K562 (cell line): ENCODE measurements at regions not wholly inside any gene's neighbourhood (a gene's known extent, or its start where the extent isn't known, plus 50 kb on each side); places are given as distances from the start of the nearest gene placed in this dataset.
"Not testable (repeated sequence)": the region's sequence is repeated elsewhere in the genome, so short reads cannot be mapped to it uniquely, and the experiment has no call there.

Source experiments
- ATAC-seq: fragments of 200-7000 bp; cut with Tn5 transposase; 3 replicates; pipeline ENCODE4 v1.9.1; 2020; ENCODE audit warnings: moderate library complexity
- BruUV-seq: library from RNA; stranded (reverse); fragments of 400-500 nt; replicated peaks from 2 replicates; lab custom pipeline; 2021; lab: Mats Ljungman, UMichigan
- CTCF ChIA-PET: fragments of 300-600 bp; formaldehyde crosslinking; extraction: SDS; loops from one replicate; lab custom pipeline; 2021; ENCODE audit warnings: low intra/inter-chr PET ratio; lab: Yijun Ruan, JAX
- POLR2A ChIA-PET: fragments of 300-600, 350-650 bp; sonication (Branson Sonifier 250); formaldehyde crosslinking; extraction: SDS; loops from one replicate; lab custom pipeline; 2021; ENCODE audit warnings: antibody characterized with exemption, inconsistent platforms; lab: Yijun Ruan, JAX
- DNase-seq, 4 experiments: peaks; one replicate each; pipeline versions ENCODE4 v3.0.0 to v3.0.0-alpha.2; 2011 to 2018; ENCODE audit warnings: low spot score in 3 of 4, mixed read lengths in 3 of 4; ENCODE audit errors: extremely low read depth in 1 of 4
- FAIRE-seq: peaks from 2 replicates; lab custom pipeline; 2011; peaks lifted over from hg19 to GRCh38; lab: Jason Lieb, UNC
- H2AFZ ChIP-seq: 2 replicates; pipeline ENCODE4 v1.6.0; 2011; ENCODE audit warnings: low read depth, low read length, control low read depth, inconsistent platforms
- H3K27ac ChIP-seq: fragments of 200-600 bp; 3 replicates; pipeline ENCODE4 v1.8.0; 2011; ENCODE audit warnings: low read depth, mild to moderate bottlenecking, control low read depth, inconsistent platforms, low read length, moderate library complexity, mixed read lengths; ENCODE audit errors: extremely low read depth
- H3K27me3 ChIP-seq, 2 experiments: fragments of 300-600 bp in 1 of 2; 2 replicates in 1 of 2; 3 replicates in 1 of 2; pipeline versions ENCODE4 v1.6.0 to v1.8.0; 2011; ENCODE audit warnings: inconsistent platforms in 2 of 2, low read length in 2 of 2, mild to moderate bottlenecking in 1 of 2, mixed read lengths in 1 of 2, moderate library complexity in 1 of 2; ENCODE audit not compliant: control insufficient read depth in 2 of 2, insufficient read depth in 2 of 2
- H3K36me3 ChIP-seq: fragments of 300-600 bp; 3 replicates; pipeline ENCODE4 v1.8.0; 2011; ENCODE audit warnings: mild to moderate bottlenecking, low read length, inconsistent platforms; ENCODE audit not compliant: control insufficient read depth, insufficient read depth
- H3K4me1 ChIP-seq, 2 experiments: fragments of 200-600 bp in 1 of 2; replicated peaks in 1 of 2; 2 replicates in 1 of 2; 3 replicates in 1 of 2; pipeline versions ENCODE4 v1.5.1 to v1.8.0; 2011; ENCODE audit warnings: inconsistent platforms in 2 of 2, low read length in 2 of 2, mild to moderate bottlenecking in 1 of 2, mixed read lengths in 1 of 2, moderate library complexity in 1 of 2; ENCODE audit not compliant: control insufficient read depth in 2 of 2, insufficient read depth in 2 of 2
- H3K4me2 ChIP-seq: 2 replicates; pipeline ENCODE4 v1.6.1; 2011; ENCODE audit warnings: low read length, control low read depth, inconsistent platforms, mixed read lengths; ENCODE audit not compliant: insufficient read depth
- H3K4me3 ChIP-seq: fragments of 200-600 bp; sonication (generic), shearing (Covaris generic); 2 replicates; pipeline ENCODE4 v1.5.1; 2016; ENCODE audit warnings: control low read depth, inconsistent platforms
- H3K79me2 ChIP-seq: fragments of 200-600 bp; 3 replicates; pipeline ENCODE4 v1.8.0; 2011; ENCODE audit warnings: low read length, inconsistent platforms; ENCODE audit not compliant: control insufficient read depth, insufficient read depth
- H3K9ac ChIP-seq, 2 experiments: 2 replicates each; pipeline versions ENCODE4 v1.6.0 to v1.6.1; 2011; ENCODE audit warnings: low read depth in 2 of 2, low read length in 2 of 2, control low read depth in 1 of 2, inconsistent platforms in 1 of 2, mild to moderate bottlenecking in 1 of 2, mixed read lengths in 1 of 2; ENCODE audit not compliant: insufficient read depth in 1 of 2
- H3K9me1 ChIP-seq: one replicate; pipeline ENCODE4 v1.6.0; 2011; ENCODE audit warnings: inconsistent platforms, mild to moderate bottlenecking, low read length, moderate library complexity; ENCODE audit not compliant: control insufficient read depth, insufficient read depth
- H3K9me3 ChIP-seq: replicated peaks from 2 replicates; pipeline ENCODE4 v1.5.1; 2011; ENCODE audit warnings: low read depth, low read length, inconsistent platforms; ENCODE audit not compliant: control insufficient read depth, insufficient read depth
- H4K20me1 ChIP-seq: replicated peaks from 2 replicates; pipeline ENCODE4 v1.6.1; 2011; ENCODE audit warnings: low read length, inconsistent platforms, mixed read lengths; ENCODE audit not compliant: control insufficient read depth, insufficient read depth
- CBFA2T3 ChIP-seq: fragments of 450-650 bp; IDR thresholded peaks from 2 replicates; pipeline ENCODE4 v1.6.1; 2017
- GATA2 ChIP-seq: sonication (generic); formaldehyde crosslinking; IDR thresholded peaks from 2 replicates; pipeline ENCODE4 v1.4.0; 2020; ENCODE audit warnings: mild to moderate bottlenecking, missing genetic modification reagents
- MEIS2 ChIP-seq: fragments of 450-650 bp; IDR thresholded peaks from 2 replicates; pipeline ENCODE4 v1.6.1; 2014; ENCODE audit warnings: mild to moderate bottlenecking; ENCODE audit not compliant: partially characterized antibody
- RAD21 ChIP-seq, 2 experiments: fragments of 250-450 bp in 1 of 2; fragments of 450-650 bp in 1 of 2; sonication (Bioruptor Pico) in 1 of 2; formaldehyde crosslinking in 1 of 2; IDR thresholded peaks in 1 of 2; conservative IDR thresholded peaks in 1 of 2; 2 replicates each; pipeline versions ENCODE4 v1.4.0 to v1.8.0; 2020 to 2022; ENCODE audit warnings: mild to moderate bottlenecking in 2 of 2, moderate library complexity in 1 of 2
- TCF3 ChIP-seq: sonication (generic); formaldehyde crosslinking; IDR thresholded peaks from 2 replicates; pipeline ENCODE4 v1.4.0; 2020; ENCODE audit warnings: mild to moderate bottlenecking, missing genetic modification reagents
- ZFX ChIP-seq: sonication (generic); formaldehyde crosslinking; IDR thresholded peaks from 2 replicates; pipeline ENCODE4 v1.8.0; 2022; ENCODE audit warnings: mild to moderate bottlenecking, missing genetic modification reagents, moderate library complexity
- ZNF316 ChIP-seq: fragments of 450-650 bp; IDR thresholded peaks from 2 replicates; pipeline ENCODE4 v1.6.1; 2016
- WGBS: fragments of 100-300 bp; shearing (Covaris generic); methylation state at CpG from one replicate; pipeline ENCODE4 v1.1.6; 2016; ENCODE audit warnings: low coverage, mixed read lengths; ENCODE audit not compliant: insufficient coverage; ENCODE audit errors: missing lambda C conversion rate; 5-methylcytosine and 5-hydroxymethylcytosine counted together
- in situ Hi-C: fragments of 300-500 bp; cut with MboI; formaldehyde crosslinking; loops from 4 replicates; pipeline ENCODE4 v1.15.0; 2018; ENCODE audit warnings: inconsistent platforms, mixed read lengths
- intact Hi-C: fragments of 100-400 bp; cut with micrococcal nuclease; formaldehyde crosslinking; loops from 2 replicates; pipeline ENCODE4 v1.14.2; 2022
- TF ChIP-seq, protein P1 (sequence below): sonication (generic); IDR thresholded peaks from 2 replicates; pipeline ENCODE4 v1.6.1; 2016
- TF ChIP-seq, protein P2 (sequence below), 3 experiments: IDR thresholded peaks in 2 of 3; conservative IDR thresholded peaks in 1 of 3; 2 replicates each; pipeline ENCODE4 v1.5.1; 2011 to 2012; ENCODE audit warnings: low read length in 3 of 3, mild to moderate bottlenecking in 3 of 3, control low read depth in 2 of 3, improper control_type of control experiment in 1 of 3, inconsistent platforms in 1 of 3, low read depth in 1 of 3, mixed read lengths in 1 of 3, moderate library complexity in 1 of 3; ENCODE audit not compliant: insufficient read depth in 2 of 3

DNA sequence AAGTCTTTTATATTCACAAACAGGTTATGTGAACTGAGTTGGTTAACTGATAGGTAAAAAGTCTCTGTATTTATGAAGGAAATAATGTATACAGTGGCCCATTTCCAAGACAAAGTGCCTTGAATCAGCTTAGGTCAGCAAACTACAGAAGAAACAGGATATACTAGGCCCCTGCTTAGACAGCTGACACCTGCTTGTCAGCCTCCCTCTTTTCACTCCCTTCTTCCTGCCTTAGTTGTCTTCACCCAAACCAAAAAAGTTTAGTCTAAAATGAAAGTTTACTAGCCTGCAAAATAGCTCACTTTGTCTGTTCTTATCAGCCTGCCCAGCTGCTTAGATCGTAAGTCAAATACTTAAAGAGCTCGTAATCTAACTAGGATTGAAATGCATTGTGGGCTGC is 644.6 kb downstream of the ANKRD7 start:
- intact Hi-C loops, CTCF ChIA-PET, H2AFZ ChIP-seq, H4K20me1 ChIP-seq, POLR2A ChIA-PET, H3K27me3 ChIP-seq, H3K9ac ChIP-seq, in situ Hi-C loops, BruUV-seq, H3K79me2 ChIP-seq, H3K4me1 ChIP-seq, H3K9me1 ChIP-seq, H3K4me2 ChIP-seq, H3K4me3 ChIP-seq, H3K9me3 ChIP-seq, FAIRE-seq, H3K36me3 ChIP-seq: not testable (repeated sequence)
- WGBS, result 0% methylated on average over 2 of the region's 2 CpGs
- peak in 1 of 4 experiments; percentile 29 for DNase-seq
- peak; percentile 16; the same call in 1 of the 3 replicates for ATAC-seq
- 0 out of 3 replicates have a peak overlapping the region, but pooled peaks have one; percentile 3 for H3K27ac ChIP-seq
- TF ChIP-seq, protein P1, sequence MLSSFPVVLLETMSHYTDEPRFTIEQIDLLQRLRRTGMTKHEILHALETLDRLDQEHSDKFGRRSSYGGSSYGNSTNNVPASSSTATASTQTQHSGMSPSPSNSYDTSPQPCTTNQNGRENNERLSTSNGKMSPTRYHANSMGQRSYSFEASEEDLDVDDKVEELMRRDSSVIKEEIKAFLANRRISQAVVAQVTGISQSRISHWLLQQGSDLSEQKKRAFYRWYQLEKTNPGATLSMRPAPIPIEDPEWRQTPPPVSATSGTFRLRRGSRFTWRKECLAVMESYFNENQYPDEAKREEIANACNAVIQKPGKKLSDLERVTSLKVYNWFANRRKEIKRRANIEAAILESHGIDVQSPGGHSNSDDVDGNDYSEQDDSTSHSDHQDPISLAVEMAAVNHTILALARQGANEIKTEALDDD, result 0 out of 2 replicates have a peak, but pooled peaks have one; percentile 43
- TF ChIP-seq TCF3 (CRISPR knock-in tag) (peak; percentile 79), CBFA2T3 (peak; percentile 31; the same call in 1 of the 2 replicates), ZNF316 (peak; percentile 48; the same call in 1 of the 2 replicates), GATA2 (CRISPR knock-in tag) (peak; percentile 45; the same call in 1 of the 2 replicates), MEIS2 (peak; percentile 16)

DNA sequence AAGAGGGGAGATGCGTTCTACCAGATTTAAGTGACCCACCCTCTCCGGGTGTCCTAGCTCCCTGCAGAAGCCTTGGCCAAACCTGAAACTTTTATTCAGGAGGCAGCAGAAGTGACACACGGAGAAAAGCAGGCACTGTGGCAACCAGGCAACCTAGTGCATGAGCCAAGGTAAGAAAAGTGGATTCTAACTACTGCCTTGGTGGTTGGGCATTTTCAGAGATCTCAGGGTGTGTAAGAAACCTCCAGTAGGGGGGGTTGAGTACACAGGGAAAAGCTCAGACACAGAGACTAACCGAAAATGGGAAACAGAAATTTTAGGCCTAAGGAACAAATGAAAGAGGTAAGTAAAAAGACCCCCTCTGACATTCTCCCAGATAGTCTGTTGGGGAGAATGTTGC is 645.7 kb downstream of the ANKRD7 start:
- peak in 1 of 4 experiments; percentile 44 for DNase-seq
- no peaks in the 10 kb centered on the region for H3K79me2 ChIP-seq
- ChIA-PET POLR2A (no interaction called here), CTCF (no interaction called here)
- no peaks in the 10 kb centered on the region for H3K9me1 ChIP-seq
- no peaks in the 10 kb centered on the region for H4K20me1 ChIP-seq
- peak; percentile 80 for ATAC-seq
- H3K27me3 ChIP-seq, result no peaks in the 10 kb centered on the region
- WGBS, result 1% methylated on average over 4 of the region's 4 CpGs
- H3K9me3 ChIP-seq, result no peaks in the 10 kb centered on the region
- FAIRE-seq, result no peak
- in situ Hi-C loops, result no loop called here
- no peak overlapping the region for H3K4me3 ChIP-seq
- no TSS peak for BruUV-seq
- H3K27ac ChIP-seq, result no peak overlapping the region
- H3K4me2 ChIP-seq, result no peak overlapping the region
- intact Hi-C loops, result no loop called here
- H2AFZ ChIP-seq, result no peak overlapping the region
- no peak overlapping the region for H3K9ac ChIP-seq
- H3K36me3 ChIP-seq, result no peaks in the 10 kb centered on the region
- H3K4me1 ChIP-seq, result no peaks in the 10 kb centered on the region
- TF ChIP-seq RAD21 (CRISPR knock-in tag; conservative IDR thresholded peaks at IDR 0.05 in 1 of 2, IDR thresholded peaks at IDR 0.05 in 1 of 2) (peak; percentile 16 to 63; a peak in 3 of 4 replicates), ZFX (CRISPR knock-in tag) (peak; percentile 50; the same call in 1 of the 2 replicates)
- TF ChIP-seq, protein P2, sequence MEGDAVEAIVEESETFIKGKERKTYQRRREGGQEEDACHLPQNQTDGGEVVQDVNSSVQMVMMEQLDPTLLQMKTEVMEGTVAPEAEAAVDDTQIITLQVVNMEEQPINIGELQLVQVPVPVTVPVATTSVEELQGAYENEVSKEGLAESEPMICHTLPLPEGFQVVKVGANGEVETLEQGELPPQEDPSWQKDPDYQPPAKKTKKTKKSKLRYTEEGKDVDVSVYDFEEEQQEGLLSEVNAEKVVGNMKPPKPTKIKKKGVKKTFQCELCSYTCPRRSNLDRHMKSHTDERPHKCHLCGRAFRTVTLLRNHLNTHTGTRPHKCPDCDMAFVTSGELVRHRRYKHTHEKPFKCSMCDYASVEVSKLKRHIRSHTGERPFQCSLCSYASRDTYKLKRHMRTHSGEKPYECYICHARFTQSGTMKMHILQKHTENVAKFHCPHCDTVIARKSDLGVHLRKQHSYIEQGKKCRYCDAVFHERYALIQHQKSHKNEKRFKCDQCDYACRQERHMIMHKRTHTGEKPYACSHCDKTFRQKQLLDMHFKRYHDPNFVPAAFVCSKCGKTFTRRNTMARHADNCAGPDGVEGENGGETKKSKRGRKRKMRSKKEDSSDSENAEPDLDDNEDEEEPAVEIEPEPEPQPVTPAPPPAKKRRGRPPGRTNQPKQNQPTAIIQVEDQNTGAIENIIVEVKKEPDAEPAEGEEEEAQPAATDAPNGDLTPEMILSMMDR (IDR thresholded peaks at IDR 0.05 in 2 of 3, conservative IDR thresholded peaks at IDR 0.05 in 1 of 3; ENCODE audit: insufficient read depth in 2 of 3, low read depth in 1 of 3, low read length in 3 of 3), result peak in 1 of 3 experiments; percentile 34; a peak in 2 of 6 replicates
